Mucosa of descending colon (tissue), 3 donors: ENCODE measurements at regions not wholly inside any gene's neighbourhood (a gene's known extent, or its start where the extent isn't known, plus 50 kb on each side); places are given as distances from the start of the nearest gene placed in this dataset.

Source experiments
- ATAC-seq: fragments of 200-7000 bp; cut with Tn5 transposase; one replicate; pipeline ENCODE4 v1.9.1; 2020; ENCODE audit warnings: mild to moderate bottlenecking, moderate library complexity
- DNase-seq, 3 donors: peaks; one replicate each; pipeline ENCODE4 v3.0.0-alpha.2; 2020
- H3K36me3 ChIP-seq: fragments of 200-600 bp; one replicate; pipeline ENCODE4 v1.8.0; 2021; ENCODE audit warnings: low read depth, mild to moderate bottlenecking
- H3K4me1 ChIP-seq: fragments of 200-600 bp; one replicate; pipeline ENCODE4 v1.8.0; 2021; ENCODE audit warnings: low read depth, mild to moderate bottlenecking
- H3K4me3 ChIP-seq: fragments of 200-600 bp; one replicate; pipeline ENCODE4 v1.8.0; 2021; ENCODE audit warnings: mild to moderate bottlenecking
- H3K9me3 ChIP-seq: fragments of 200-600 bp; one replicate; pipeline ENCODE4 v1.8.0; 2021; ENCODE audit warnings: mild to moderate bottlenecking
- intact Hi-C, 2 donors: fragments of 100-400 bp; cut with DNase I in 1 of 2; cut with micrococcal nuclease in 1 of 2; formaldehyde crosslinking; loops; one replicate each; pipeline versions ENCODE4 v1.11.0 to v1.11.1; 2022; cut with DNase I, micrococcal nuclease
- TF ChIP-seq, protein P1 (sequence below): fragments of 200-600 bp; IDR thresholded peaks from one replicate; pipeline ENCODE4 v1.8.0; 2022; ENCODE audit warnings: antibody characterized with exemption, mild to moderate bottlenecking
- donor health status: DM: no; HTN: no; CAD: no; lungs with moderate emphysema.
- donor health status: DM: no; HTN: no; CAD: no.
- donor health status: DM: no; HTN: yes; CAD: no.

DNA sequence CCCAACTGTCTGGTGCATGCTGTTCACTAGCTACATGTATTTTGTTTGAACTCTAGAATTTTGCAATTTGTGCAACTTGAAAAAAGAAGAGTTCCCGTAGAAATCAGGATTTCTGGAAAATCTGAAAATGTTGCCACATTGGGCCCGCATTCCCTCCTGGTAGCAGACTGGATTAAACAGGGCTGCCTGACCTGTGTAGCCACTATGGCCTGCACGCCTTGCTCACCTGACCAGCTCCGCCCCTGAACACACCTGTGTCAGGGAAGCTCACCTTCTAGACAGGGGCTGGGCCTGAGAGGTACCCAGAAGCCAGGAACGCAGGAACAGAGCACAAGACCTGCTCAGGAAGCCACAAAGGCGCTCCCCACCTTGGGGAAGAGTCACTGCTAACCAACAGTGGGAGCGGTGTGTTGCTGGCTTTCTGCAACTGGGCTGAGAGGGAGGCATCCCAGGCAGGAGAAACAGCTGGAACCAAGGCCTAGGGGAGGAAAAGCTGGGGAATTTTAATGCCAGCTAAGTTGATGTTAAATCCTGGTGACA, 106.5 kb downstream of the UQCRFS1 start:
- H3K4me3 ChIP-seq: no peak overlapping the region
- intact Hi-C loops: no loop called here
- peaks cover 4% of the 10 kb centered on the region for H3K9me3 ChIP-seq
- DNase-seq (no peak), ATAC-seq (no peak)
- no peaks in the 10 kb centered on the region for H3K4me1 ChIP-seq
- no peaks in the 10 kb centered on the region for H3K36me3 ChIP-seq
- TF ChIP-seq, protein P1, sequence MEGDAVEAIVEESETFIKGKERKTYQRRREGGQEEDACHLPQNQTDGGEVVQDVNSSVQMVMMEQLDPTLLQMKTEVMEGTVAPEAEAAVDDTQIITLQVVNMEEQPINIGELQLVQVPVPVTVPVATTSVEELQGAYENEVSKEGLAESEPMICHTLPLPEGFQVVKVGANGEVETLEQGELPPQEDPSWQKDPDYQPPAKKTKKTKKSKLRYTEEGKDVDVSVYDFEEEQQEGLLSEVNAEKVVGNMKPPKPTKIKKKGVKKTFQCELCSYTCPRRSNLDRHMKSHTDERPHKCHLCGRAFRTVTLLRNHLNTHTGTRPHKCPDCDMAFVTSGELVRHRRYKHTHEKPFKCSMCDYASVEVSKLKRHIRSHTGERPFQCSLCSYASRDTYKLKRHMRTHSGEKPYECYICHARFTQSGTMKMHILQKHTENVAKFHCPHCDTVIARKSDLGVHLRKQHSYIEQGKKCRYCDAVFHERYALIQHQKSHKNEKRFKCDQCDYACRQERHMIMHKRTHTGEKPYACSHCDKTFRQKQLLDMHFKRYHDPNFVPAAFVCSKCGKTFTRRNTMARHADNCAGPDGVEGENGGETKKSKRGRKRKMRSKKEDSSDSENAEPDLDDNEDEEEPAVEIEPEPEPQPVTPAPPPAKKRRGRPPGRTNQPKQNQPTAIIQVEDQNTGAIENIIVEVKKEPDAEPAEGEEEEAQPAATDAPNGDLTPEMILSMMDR: no peak

DNA sequence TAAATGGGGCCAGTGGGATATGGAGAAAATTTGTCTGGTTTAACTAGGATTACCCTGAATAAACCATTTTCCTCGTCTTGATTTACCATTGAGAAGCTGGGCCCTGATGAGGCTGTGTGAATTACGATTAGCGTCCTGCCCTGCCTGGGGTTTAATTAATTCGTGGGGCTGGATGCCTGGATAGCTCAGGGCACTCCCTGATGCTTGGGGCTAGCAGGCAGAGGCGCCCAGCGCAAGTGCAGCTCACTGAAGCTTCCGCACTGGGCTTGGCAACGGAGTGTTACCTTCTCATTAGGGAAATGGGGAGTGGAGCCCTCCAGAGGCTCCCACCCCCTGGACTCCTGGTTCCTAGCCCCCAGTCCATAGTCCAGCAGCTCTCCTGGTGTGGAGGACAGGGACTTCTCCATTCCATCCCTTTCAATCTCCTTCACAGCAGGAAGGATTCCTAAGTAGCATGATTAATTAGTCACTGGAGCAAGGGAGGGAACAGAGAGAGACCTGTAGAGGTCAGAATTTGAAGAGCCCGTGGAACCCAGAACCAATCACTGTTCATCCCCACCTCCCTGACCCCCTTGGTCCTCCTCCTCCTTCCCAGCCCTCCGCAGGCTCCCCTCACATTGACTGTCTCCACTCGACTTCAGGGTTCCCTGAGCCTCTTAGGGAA, 107.2 kb downstream of the UQCRFS1 start:
- H3K9me3 ChIP-seq: peaks cover 5% of the 10 kb centered on the region
- DNase-seq (no peak), ATAC-seq (no peak)
- H3K36me3 ChIP-seq: no peaks in the 10 kb centered on the region
- H3K4me3 ChIP-seq: no peak overlapping the region
- TF ChIP-seq, protein P1: no peak
- intact Hi-C loops: no loop called here
- no peaks in the 10 kb centered on the region for H3K4me1 ChIP-seq

DNA sequence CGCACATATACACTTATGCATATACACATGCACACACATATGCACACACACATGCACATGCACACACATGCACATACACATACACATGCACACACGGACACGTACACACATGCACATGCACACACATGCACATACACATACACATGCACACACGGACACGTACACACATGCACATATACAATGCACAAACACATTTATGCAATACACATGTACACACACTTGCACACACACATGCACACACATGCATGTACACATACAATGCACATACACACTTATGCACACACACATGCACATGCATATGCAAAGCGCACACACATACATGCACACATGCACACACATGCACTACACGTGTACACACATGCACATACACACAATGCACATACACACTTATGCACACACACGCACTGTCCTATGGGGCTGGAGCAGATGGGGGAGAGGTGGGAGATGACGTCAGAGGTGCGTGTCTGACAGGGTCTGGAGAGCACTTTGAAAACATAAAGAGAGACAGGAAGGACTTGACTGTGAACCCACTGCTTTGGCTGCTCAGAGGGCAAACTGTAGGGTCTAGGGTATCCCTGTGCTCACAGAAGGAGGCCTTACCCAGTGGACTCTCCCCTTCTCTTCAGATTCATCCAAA, 108.2 kb downstream of the UQCRFS1 start:
- intact Hi-C loops: no loop called here

DNA sequence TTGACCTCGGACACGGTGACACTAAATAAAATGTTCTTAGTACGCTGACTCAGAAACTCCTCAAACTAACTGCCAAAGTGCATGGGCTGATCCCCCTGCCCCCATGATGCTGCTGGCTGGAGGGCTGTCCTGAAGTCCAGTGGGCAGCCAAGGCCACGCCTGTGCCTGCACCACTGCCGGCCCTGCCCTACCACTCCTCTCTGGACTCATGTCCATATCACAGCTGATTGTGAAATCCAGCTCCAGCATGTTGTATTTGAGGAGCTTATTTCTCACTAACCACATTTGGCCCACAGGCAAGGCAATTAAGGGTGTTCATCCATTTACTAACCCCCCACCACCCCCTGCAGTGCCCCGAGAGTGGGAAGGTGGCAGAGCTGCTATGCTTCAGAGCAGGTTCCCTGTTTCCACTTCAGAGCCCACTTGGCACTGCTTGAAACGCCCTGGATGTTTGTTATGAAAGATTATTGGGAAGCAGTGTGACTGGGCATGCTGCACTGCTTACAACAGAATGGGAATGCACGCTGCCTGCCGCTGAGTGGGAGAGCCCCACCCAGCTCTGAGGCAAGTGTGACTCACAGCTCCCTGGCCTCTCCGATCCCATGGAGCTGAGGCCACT, 114.0 kb downstream of the UQCRFS1 start:
- TF ChIP-seq, protein P1: no peak
- Histone ChIP-seq H3K4me1 (no peaks in the 10 kb centered on the region), H3K36me3 (no peaks in the 10 kb centered on the region), H3K4me3 (no peak overlapping the region), H3K9me3 (peaks cover 2% of the 10 kb centered on the region)
- ATAC-seq (peak; percentile 72), DNase-seq (peak; percentile 31 to 72 (median 32))
- intact Hi-C loops: no loop called here

More for the DNA sequence above, 108.2 kb downstream of the UQCRFS1 start:
- Histone ChIP-seq H3K4me1 (no peaks in the 10 kb centered on the region), H3K36me3 (no peaks in the 10 kb centered on the region), H3K4me3 (no peak overlapping the region), H3K9me3 (peaks cover 7% of the 10 kb centered on the region)
- TF ChIP-seq, protein P1: no peak
- ATAC-seq (no peak), DNase-seq (no peak)

DNA sequence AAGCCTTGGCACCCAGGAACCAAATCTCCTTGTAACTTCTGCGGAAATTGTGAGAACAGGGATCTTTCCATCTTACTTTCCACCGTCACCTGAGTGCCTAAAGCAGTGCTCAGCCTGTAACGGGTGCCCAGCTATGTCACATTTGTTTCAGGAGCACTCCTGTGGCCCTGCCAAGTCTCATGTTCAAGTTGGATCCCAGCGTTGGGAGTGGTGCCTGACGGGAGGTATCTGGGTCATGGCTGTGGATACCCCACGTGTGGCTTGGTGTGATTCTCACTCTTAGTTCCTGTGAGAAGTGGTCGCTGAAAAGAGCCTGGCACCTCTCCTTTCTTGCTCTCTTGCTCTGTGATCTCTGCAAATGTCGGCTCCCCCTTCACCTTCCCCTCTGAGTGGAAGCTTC, 114.9 kb downstream of the UQCRFS1 start:
- intact Hi-C loops: no loop called here
- Histone ChIP-seq H3K9me3 (peaks cover 2% of the 10 kb centered on the region), H3K4me3 (no peak overlapping the region), H3K36me3 (no peaks in the 10 kb centered on the region), H3K4me1 (no peaks in the 10 kb centered on the region)
- TF ChIP-seq, protein P1: no peak
- ATAC-seq (no peak), DNase-seq (no peak)
